22Rv1 (cell line): ENCODE measurements at regions not wholly inside any gene's neighbourhood (a gene's known extent, or its start where the extent isn't known, plus 50 kb on each side); places are given as distances from the start of the nearest gene placed in this dataset.

Source experiments
- CTCF ChIP-seq: fragments of 450-650 bp; IDR thresholded peaks from 2 replicates; pipeline ENCODE4 v1.5.1; 2017; ENCODE audit warnings: mild to moderate bottlenecking
- ZFX ChIP-seq: fragments of 450-650 bp; IDR thresholded peaks from 2 replicates; pipeline ENCODE4 v1.6.1; 2017; ENCODE audit warnings: antibody characterized with exemption, borderline replicate concordance

GRCh38 chr9:82675605-82676004 lies 387.3 kb downstream of the RASEF start:
- TF ChIP-seq CTCF (no peak), ZFX (no peak)
